ENCODE measurements at regions not wholly inside any gene's neighbourhood (a gene's known extent, or its start where the extent isn't known, plus 50 kb on each side); places are given as distances from the start of the nearest gene placed in this dataset.

GRCh38 chr5:2143646-2144353, 261.1 kb upstream of the IRX4 start:
- TF ChIP-seq CTCF (IDR thresholded peaks at IDR 0.05): no peak
- TF ChIP-seq POLR2A (IDR thresholded peaks at IDR 0.05): no peak
- TF ChIP-seq EP300 (IDR thresholded peaks at IDR 0.05): no peak

Data from ovary (tissue), 3 donors.